ENCODE measurements at regions not wholly inside any gene's neighbourhood (a gene's known extent, or its start where the extent isn't known, plus 50 kb on each side); places are given as distances from the start of the nearest gene placed in this dataset.

GRCh38 chrX:128897621-128898020, 625.7 kb downstream of the SMARCA1 start:
- TF ChIP-seq CTCF (IDR thresholded peaks at IDR 0.05; ENCODE audit: low read length) (no peak), EZH2phosphoT487 (IDR thresholded peaks at IDR 0.05; ENCODE audit: low read length) (no peak), EZH2 (optimal IDR thresholded peaks at IDR 0.05; ENCODE audit: low read depth, low read length) (no peak)
